Mucosa of descending colon (tissue), 3 donors: ENCODE measurements at regions not wholly inside any gene's neighbourhood (a gene's known extent, or its start where the extent isn't known, plus 50 kb on each side); places are given as distances from the start of the nearest gene placed in this dataset.

Experiments used
- ATAC-seq: fragments of 200-7000 bp; cut with Tn5 transposase; one replicate; pipeline ENCODE4 v1.9.1; 2020; ENCODE audit warnings: mild to moderate bottlenecking, moderate library complexity
- DNase-seq, 3 donors: peaks; one replicate each; pipeline ENCODE4 v3.0.0-alpha.2; 2020
- H3K36me3 ChIP-seq: fragments of 200-600 bp; one replicate; pipeline ENCODE4 v1.8.0; 2021; ENCODE audit warnings: low read depth, mild to moderate bottlenecking
- H3K4me1 ChIP-seq: fragments of 200-600 bp; one replicate; pipeline ENCODE4 v1.8.0; 2021; ENCODE audit warnings: low read depth, mild to moderate bottlenecking
- H3K4me3 ChIP-seq: fragments of 200-600 bp; one replicate; pipeline ENCODE4 v1.8.0; 2021; ENCODE audit warnings: mild to moderate bottlenecking
- H3K9me3 ChIP-seq: fragments of 200-600 bp; one replicate; pipeline ENCODE4 v1.8.0; 2021; ENCODE audit warnings: mild to moderate bottlenecking
- intact Hi-C, 2 donors: fragments of 100-400 bp; cut with DNase I in 1 of 2; cut with micrococcal nuclease in 1 of 2; formaldehyde crosslinking; loops; one replicate each; pipeline versions ENCODE4 v1.11.0 to v1.11.1; 2022; cut with DNase I, micrococcal nuclease
- TF ChIP-seq, protein P1 (sequence below): fragments of 200-600 bp; IDR thresholded peaks from one replicate; pipeline ENCODE4 v1.8.0; 2022; ENCODE audit warnings: antibody characterized with exemption, mild to moderate bottlenecking
- donor health status: DM: no; HTN: no; CAD: no; lungs with moderate emphysema.
- donor health status: DM: no; HTN: no; CAD: no.
- donor health status: DM: no; HTN: yes; CAD: no.

DNA sequence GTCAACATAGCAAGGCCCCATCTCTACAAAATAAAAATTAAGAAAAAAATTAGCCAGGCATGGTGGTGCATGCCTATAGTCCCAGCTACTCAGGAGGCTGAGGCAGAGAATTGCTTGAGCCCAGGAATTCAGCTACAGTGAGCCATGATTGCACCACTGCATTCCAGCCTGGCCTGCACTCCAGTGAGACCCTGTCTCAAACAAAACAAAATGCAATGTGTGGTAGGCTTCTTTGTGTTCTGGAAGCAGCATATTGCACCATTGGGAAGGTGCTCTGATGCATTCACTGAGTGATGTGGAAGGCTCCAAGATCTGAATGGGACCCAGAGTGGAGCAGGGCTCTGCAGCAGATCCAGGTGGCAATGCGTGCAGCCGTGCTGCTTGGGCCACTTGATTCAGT lies 99.6 kb upstream of the COG2 start:
- no peak for ATAC-seq

DNA sequence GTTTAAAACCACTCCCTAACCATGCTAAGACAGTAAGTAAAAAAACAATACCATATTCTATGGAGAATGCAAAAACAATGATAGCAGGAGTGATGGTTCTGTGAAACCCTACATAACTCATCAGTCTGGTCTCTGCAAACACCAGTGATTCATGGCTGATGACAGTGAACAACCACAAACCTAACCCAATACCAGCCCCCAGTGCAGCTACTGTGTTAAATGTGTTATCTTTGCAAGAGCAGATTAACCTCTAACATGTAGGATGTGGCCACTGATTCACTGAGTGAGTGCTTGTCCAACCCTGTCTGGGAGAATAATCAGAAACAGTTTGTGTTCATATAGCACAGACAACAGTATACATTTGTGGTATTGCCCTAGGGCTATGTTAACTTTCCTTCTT lies 100.2 kb upstream of the COG2 start:
- TF ChIP-seq, protein P1, sequence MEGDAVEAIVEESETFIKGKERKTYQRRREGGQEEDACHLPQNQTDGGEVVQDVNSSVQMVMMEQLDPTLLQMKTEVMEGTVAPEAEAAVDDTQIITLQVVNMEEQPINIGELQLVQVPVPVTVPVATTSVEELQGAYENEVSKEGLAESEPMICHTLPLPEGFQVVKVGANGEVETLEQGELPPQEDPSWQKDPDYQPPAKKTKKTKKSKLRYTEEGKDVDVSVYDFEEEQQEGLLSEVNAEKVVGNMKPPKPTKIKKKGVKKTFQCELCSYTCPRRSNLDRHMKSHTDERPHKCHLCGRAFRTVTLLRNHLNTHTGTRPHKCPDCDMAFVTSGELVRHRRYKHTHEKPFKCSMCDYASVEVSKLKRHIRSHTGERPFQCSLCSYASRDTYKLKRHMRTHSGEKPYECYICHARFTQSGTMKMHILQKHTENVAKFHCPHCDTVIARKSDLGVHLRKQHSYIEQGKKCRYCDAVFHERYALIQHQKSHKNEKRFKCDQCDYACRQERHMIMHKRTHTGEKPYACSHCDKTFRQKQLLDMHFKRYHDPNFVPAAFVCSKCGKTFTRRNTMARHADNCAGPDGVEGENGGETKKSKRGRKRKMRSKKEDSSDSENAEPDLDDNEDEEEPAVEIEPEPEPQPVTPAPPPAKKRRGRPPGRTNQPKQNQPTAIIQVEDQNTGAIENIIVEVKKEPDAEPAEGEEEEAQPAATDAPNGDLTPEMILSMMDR = no peak
- intact Hi-C loops = no loop called here
- Histone ChIP-seq H3K4me1 (no peaks in the 10 kb centered on the region), H3K9me3 (no peaks in the 10 kb centered on the region), H3K4me3 (no peak overlapping the region), H3K36me3 (no peaks in the 10 kb centered on the region)
- DNase-seq (no peak), ATAC-seq (no peak)

More for the DNA sequence above, 99.6 kb upstream of the COG2 start:
- intact Hi-C loops = no loop called here
- Histone ChIP-seq H3K4me1 (no peaks in the 10 kb centered on the region), H3K4me3 (no peak overlapping the region), H3K9me3 (no peaks in the 10 kb centered on the region), H3K36me3 (no peaks in the 10 kb centered on the region)
- TF ChIP-seq, protein P1 = no peak
- DNase-seq = no peak

DNA sequence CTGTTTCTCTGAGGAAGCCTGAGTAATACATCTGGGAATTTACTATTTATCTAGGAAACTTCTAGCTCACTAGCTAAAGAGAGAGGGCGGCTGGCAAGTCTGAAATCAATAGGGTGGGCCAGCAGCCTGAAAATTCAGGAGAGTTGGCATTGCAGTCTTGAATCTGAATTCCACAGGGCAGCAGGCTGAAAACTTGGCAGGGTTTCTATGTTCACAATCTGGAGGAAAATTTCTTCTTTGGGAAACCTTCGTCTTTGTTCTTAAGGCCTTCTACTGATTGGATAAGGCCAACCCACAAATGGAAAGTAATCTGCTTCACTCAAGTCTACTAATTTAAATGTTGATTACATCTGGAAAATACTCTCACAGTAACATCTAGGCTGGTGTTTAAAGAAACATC lies 101.0 kb upstream of the COG2 start:
- no peaks in the 10 kb centered on the region for H3K9me3 ChIP-seq
- H3K4me1 ChIP-seq = no peaks in the 10 kb centered on the region
- no peak for ATAC-seq
- TF ChIP-seq, protein P1 = no peak
- intact Hi-C loops = no loop called here
- no peak for DNase-seq
- H3K36me3 ChIP-seq = no peaks in the 10 kb centered on the region
- H3K4me3 ChIP-seq = no peak overlapping the region

DNA sequence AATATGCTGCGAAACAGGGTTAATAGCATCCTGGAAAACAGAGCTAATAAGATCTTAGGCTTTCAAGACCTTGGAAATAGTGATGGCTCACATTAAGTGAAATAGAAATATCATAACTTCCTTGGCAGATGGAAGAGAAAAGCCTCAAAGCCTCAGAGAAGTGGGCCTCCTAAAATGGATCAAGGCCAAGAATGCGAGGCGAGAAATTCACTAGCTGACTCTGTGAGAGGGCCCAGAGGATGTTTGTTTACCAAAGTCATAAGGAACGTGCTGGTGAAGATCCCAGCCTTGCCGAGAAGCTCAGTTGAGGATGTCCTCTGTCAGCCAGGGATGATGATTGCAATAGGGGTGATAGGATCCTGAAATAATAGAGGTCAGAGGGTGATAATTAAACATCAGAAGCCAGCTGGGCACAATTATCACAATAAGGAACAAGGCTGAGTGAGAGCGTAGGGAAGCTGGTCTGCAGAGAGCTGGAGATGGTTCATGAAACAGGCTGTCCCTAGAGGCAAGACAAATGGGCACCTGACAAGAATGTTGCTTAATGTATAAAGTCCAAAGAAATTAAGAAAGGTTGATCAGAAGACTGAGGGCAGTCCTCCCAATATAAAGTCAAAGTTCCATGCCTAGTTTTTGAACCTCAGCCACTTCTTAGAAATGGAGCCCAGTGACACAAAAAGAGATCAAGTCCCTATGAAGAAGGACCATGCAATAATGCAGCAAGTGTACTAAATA lies 101.7 kb upstream of the COG2 start:
- no peak overlapping the region for H3K4me3 ChIP-seq

DNA sequence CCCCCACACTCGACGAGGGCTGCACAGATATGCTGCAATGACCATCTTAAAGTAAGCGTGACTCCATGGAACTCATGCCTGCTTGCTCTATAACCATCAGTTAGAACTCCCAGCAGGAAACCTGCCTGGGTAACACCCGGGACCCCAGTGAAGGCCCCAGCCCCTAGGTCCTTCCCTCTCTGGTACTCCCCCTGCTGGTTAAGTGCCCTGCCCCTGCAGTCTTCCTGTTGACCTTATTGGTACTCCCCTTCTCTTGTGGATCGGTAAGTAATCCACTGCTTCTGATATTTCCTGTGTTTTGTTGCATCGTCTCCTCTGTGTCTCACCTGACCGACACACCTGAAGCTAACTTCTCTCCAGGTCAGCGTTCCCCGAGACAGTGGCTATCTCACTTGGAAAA lies 104.8 kb upstream of the COG2 start:
- ATAC-seq = no peak
- H3K4me3 ChIP-seq = no peak overlapping the region
- no peaks in the 10 kb centered on the region for H3K36me3 ChIP-seq
- TF ChIP-seq, protein P1 = no peak
- H3K4me1 ChIP-seq = no peaks in the 10 kb centered on the region
- no peak for DNase-seq
- H3K9me3 ChIP-seq = peaks cover 14% of the 10 kb centered on the region
- intact Hi-C loops = no loop called here

More for the DNA sequence above, 101.7 kb upstream of the COG2 start:
- intact Hi-C loops = no loop called here
- ATAC-seq (no peak), DNase-seq (no peak)
- TF ChIP-seq, protein P1 = no peak
- no peaks in the 10 kb centered on the region for H3K9me3 ChIP-seq
- no peaks in the 10 kb centered on the region for H3K36me3 ChIP-seq
- no peaks in the 10 kb centered on the region for H3K4me1 ChIP-seq
